ENCODE measurements at regions not wholly inside any gene's neighbourhood (a gene's known extent, or its start where the extent isn't known, plus 50 kb on each side); places are given as distances from the start of the nearest gene placed in this dataset.

GRCh38 chr9:103296189-103296588 lies 301.1 kb downstream of the CYLC2 start:
- ChIA-PET CTCF (no interaction called here), POLR2A (no interaction called here)
- TF ChIP-seq ZNF555 (tag by site-specific recombination; conservative IDR thresholded peaks at IDR 0.05), result no peak
- TF ChIP-seq ZNF341 (tag by site-specific recombination; IDR thresholded peaks at IDR 0.05; ENCODE audit: low read depth), result no peak
- no peak for TF ChIP-seq ZNF677 (tag by site-specific recombination; IDR thresholded peaks at IDR 0.05)
- no peak for TF ChIP-seq ZNF76 (tag by site-specific recombination; IDR thresholded peaks at IDR 0.05; ENCODE audit: borderline replicate concordance, low read depth)
- no peak for TF ChIP-seq ZNF416 (tag by site-specific recombination; IDR thresholded peaks at IDR 0.05)
- TF ChIP-seq, protein P1, sequence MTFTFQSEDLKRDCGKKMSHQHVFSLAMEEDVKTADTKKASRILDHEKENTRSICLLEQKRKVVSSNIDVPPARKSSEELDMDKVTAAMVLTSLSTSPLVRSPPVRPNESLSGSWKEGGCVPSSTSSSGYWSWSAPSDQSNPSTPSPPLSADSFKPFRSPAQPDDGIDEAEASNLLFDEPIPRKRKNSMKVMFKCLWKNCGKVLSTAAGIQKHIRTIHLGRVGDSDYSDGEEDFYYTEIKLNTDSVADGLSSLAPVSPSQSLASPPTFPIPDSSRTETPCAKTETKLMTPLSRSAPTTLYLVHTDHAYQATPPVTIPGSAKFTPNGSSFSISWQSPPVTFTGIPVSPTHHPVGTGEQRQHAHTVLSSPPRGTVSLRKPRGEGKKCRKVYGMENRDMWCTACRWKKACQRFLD (tag by site-specific recombination; IDR thresholded peaks at IDR 0.05), result no peak
- no peak for TF ChIP-seq ZNF140 (tag by site-specific recombination; IDR thresholded peaks at IDR 0.05)
- Histone ChIP-seq H3K27ac (ENCODE audit: extremely low read depth, low read depth, low read length) (no peak overlapping the region), H3K9me3 (ENCODE audit: control insufficient read depth, insufficient read depth, low read depth, low read length) (no peaks in the 10 kb centered on the region), H3K4me1 (ENCODE audit: control insufficient read depth, insufficient read depth, low read length) (no peaks in the 10 kb centered on the region), H3K36me3 (ENCODE audit: control insufficient read depth in 2 of 2, insufficient read depth in 1 of 2, low read length in 2 of 2) (no peaks in the 10 kb centered on the region), H3K4me3 (ENCODE audit: low read depth, low read length) (no peak overlapping the region)

DNA sequence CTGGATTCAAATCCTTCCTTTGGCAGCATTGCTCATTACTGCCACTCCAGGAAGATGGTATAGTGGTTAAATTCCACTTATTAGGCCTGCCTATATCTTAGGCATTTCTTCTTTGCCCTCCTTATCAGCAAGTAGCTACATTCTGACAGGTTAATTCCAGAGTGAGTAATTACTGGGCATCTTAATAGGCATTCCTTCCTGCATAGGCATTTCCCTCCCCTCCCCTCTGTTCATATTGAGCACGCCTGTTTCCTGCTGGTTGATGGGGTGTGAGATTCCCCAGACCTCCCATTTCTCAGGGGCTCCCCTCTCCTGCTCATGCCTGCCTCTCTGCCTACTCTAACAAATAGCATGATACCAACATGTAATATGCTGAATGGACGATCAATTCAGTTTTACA lies 305.9 kb downstream of the CYLC2 start:
- Histone ChIP-seq H3K4me1 (ENCODE audit: control insufficient read depth, insufficient read depth, low read length) (no peaks in the 10 kb centered on the region), H3K36me3 (ENCODE audit: control insufficient read depth in 2 of 2, insufficient read depth in 1 of 2, low read length in 2 of 2) (no peaks in the 10 kb centered on the region), H3K27ac (ENCODE audit: extremely low read depth, low read depth, low read length) (no peak overlapping the region), H3K4me3 (ENCODE audit: low read depth, low read length) (no peak overlapping the region), H3K9me3 (ENCODE audit: control insufficient read depth, insufficient read depth, low read depth, low read length) (no peaks in the 10 kb centered on the region)
- POLR2A ChIA-PET, result no interaction called here
- no peak for TF ChIP-seq KLF10 (tag by site-specific recombination; IDR thresholded peaks at IDR 0.05)
- TF ChIP-seq ZNF549 (tag by site-specific recombination; IDR thresholded peaks at IDR 0.05), result no peak
- TF ChIP-seq ZNF837 (tag by site-specific recombination; IDR thresholded peaks at IDR 0.05), result no peak
- no peak for TF ChIP-seq ZNF175 (tag by site-specific recombination; IDR thresholded peaks at IDR 0.05)
- TF ChIP-seq ZNF121 (tag by site-specific recombination; IDR thresholded peaks at IDR 0.05), result no peak
- TF ChIP-seq, protein P2, sequence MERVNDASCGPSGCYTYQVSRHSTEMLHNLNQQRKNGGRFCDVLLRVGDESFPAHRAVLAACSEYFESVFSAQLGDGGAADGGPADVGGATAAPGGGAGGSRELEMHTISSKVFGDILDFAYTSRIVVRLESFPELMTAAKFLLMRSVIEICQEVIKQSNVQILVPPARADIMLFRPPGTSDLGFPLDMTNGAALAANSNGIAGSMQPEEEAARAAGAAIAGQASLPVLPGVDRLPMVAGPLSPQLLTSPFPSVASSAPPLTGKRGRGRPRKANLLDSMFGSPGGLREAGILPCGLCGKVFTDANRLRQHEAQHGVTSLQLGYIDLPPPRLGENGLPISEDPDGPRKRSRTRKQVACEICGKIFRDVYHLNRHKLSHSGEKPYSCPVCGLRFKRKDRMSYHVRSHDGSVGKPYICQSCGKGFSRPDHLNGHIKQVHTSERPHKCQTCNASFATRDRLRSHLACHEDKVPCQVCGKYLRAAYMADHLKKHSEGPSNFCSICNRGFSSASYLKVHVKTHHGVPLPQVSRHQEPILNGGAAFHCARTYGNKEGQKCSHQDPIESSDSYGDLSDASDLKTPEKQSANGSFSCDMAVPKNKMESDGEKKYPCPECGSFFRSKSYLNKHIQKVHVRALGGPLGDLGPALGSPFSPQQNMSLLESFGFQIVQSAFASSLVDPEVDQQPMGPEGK (tag by site-specific recombination; IDR thresholded peaks at IDR 0.05), result no peak
- CTCF ChIA-PET, result interaction anchor here (0.7 kb wide), 1 partner anchor 17 kb away, joined by 4 read pairs; no protein-coding TSS in a partner anchor

DNA sequence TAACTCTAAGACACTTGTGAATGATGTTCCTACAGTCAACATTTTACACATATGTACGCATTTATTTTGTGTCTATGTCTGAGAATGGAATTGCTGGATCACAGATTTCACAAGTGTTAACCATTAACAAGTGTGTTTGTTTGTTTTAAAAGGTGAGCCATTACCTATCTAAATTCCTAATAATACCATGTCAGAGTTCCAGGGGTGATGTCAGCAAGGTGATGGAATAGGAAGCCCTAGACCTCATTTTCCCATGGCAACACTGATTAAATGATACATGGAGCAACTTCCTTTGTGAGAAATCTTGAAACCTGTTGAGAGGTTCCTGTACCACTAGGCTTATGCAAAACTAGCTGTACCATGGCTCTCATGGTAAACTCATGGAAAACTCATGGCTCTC lies 309.7 kb downstream of the CYLC2 start:
- TF ChIP-seq ZNF292 (tag by site-specific recombination; IDR thresholded peaks at IDR 0.05; ENCODE audit: borderline replicate concordance, low read depth) (no peak), ZNF639 (tag by site-specific recombination; IDR thresholded peaks at IDR 0.05) (no peak), ZNF747 (tag by site-specific recombination; IDR thresholded peaks at IDR 0.05) (no peak), KLF8 (tag by site-specific recombination; IDR thresholded peaks at IDR 0.05) (no peak), ZNF585B (tag by site-specific recombination; IDR thresholded peaks at IDR 0.05) (no peak), ZNF777 (tag by site-specific recombination; IDR thresholded peaks at IDR 0.05; ENCODE audit: borderline replicate concordance) (no peak), SCRT2 (tag by site-specific recombination; IDR thresholded peaks at IDR 0.05) (no peak)
- TF ChIP-seq, protein P3, sequence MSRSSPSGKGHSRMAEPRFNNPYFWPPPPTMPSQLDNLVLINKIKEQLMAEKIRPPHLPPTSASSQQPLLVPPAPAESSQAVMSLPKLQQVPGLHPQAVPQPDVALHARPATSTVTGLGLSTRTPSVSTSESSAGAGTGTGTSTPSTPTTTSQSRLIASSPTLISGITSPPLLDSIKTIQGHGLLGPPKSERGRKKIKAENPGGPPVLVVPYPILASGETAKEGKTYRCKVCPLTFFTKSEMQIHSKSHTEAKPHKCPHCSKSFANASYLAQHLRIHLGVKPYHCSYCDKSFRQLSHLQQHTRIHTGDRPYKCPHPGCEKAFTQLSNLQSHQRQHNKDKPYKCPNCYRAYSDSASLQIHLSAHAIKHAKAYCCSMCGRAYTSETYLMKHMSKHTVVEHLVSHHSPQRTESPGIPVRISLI (tag by site-specific recombination; IDR thresholded peaks at IDR 0.05), result no peak
- Histone ChIP-seq H3K27ac (ENCODE audit: extremely low read depth, low read depth, low read length) (no peak overlapping the region), H3K9me3 (ENCODE audit: control insufficient read depth, insufficient read depth, low read depth, low read length) (no peaks in the 10 kb centered on the region), H3K36me3 (ENCODE audit: control insufficient read depth in 2 of 2, insufficient read depth in 1 of 2, low read length in 2 of 2) (no peaks in the 10 kb centered on the region), H3K4me3 (ENCODE audit: low read depth, low read length) (no peak overlapping the region), H3K4me1 (ENCODE audit: control insufficient read depth, insufficient read depth, low read length) (no peaks in the 10 kb centered on the region)
- ChIA-PET CTCF (no interaction called here), POLR2A (no interaction called here)
